ENCODE measurements at regions not wholly inside any gene's neighbourhood (a gene's known extent, or its start where the extent isn't known, plus 50 kb on each side); places are given as distances from the start of the nearest gene placed in this dataset.

DNA sequence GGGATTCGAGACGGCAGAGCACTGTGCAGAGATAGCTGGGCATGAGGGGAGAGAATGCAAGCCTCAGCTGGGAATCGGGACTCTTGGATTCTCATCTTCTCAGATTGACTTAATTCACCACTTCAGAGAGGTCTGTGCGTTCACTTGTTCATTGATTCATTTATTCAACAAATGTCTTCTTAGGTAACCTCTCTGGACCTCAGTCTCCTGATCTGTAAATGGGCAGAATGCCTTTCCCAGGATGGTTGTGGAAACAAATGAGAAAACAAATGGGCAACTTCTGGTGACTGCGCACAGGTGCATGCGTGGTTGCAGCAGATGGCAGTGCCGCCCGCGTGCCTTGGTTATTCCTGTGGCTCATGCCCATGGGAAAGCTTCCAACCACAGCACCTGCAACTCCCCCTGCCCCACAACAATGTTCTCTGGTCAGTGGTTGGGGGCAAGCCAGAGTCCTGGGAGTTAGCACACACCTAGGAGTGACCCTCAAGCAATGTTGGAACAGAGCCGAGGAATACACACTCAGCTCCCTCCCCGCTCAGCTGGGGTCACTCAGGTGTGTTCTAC, 110.1 kb upstream of the RUNX3 start:
- no peaks in the 10 kb centered on the region for H3K36me3 ChIP-seq (ENCODE audit: control insufficient read depth, insufficient read depth, low read length)
- ChIA-PET POLR2A (ENCODE audit: unreplicated experiment) (no interaction called here), CTCF (interaction anchor here (1.6 kb wide), 1 partner anchor 164 kb away, joined by 6 read pairs; no protein-coding TSS in a partner anchor)
- no peak overlapping the region for H3K4me3 ChIP-seq (ENCODE audit: insufficient read depth, low read depth, low read length)
- peaks cover 5% of the 10 kb centered on the region for H3K9me3 ChIP-seq (ENCODE audit: control insufficient read depth, insufficient read depth, low read length)
- no peak overlapping the region for H3K4ac ChIP-seq (ENCODE audit: low read depth, low read length)
- BruUV-seq (replicated peaks): no TSS peak
- 85% methylated on average over 6 of the region's 11 CpGs; no CpG with 5 or more reads in 1 of the 2 experiments for WGBS, 2 experiments (ENCODE audit: extremely low coverage in 2 of 2, insufficient read length in 1 of 2)
- peaks cover 47% of the 10 kb centered on the region for H3K27me3 ChIP-seq (ENCODE audit: control insufficient read depth, insufficient read depth, low read length)
- no peak overlapping the region for H3K9ac ChIP-seq (ENCODE audit: low read depth, low read length)
- no peak overlapping the region for H2BK20ac ChIP-seq (ENCODE audit: low read depth, low read length)
- no peak overlapping the region for H2BK15ac ChIP-seq (ENCODE audit: low read depth, low read length)
- in situ Hi-C loops (cut with MboI; ENCODE audit: low sequenced_read_pairs) (no loop called here), dilution Hi-C loops (cut with HindIII; ENCODE audit: low sequenced_read_pairs, unreplicated experiment) (no loop called here), intact Hi-C loops (cut with micrococcal nuclease) (no loop called here)
- H4K20me1 ChIP-seq (ENCODE audit: insufficient read depth, low read length): no peaks in the 10 kb centered on the region
- DNase-seq (no peak), ATAC-seq (ENCODE audit: low read depth) (no peak)
- no peak overlapping the region for H2BK120ac ChIP-seq (ENCODE audit: low read depth, low read length)
- no peaks in the 10 kb centered on the region for H3K79me1 ChIP-seq (ENCODE audit: low read depth in 1 of 2, low read length in 2 of 2)
- H3K14ac ChIP-seq (replicated peaks; ENCODE audit: low read depth, low read length): no peak overlapping the region
- no peaks in the 10 kb centered on the region for H3K4me1 ChIP-seq (ENCODE audit: control insufficient read depth, insufficient read depth, low read length)
- H3K23ac ChIP-seq (ENCODE audit: low read depth, low read length): no peak overlapping the region
- H3K9me1 ChIP-seq (ENCODE audit: insufficient read depth, low read length): peaks cover 6% of the 10 kb centered on the region; the same call in 1 of the 2 replicates
- H2AK9ac ChIP-seq (replicated peaks; ENCODE audit: low read depth, low read length, poor library complexity): no peak overlapping the region
- TF ChIP-seq, protein P1, sequence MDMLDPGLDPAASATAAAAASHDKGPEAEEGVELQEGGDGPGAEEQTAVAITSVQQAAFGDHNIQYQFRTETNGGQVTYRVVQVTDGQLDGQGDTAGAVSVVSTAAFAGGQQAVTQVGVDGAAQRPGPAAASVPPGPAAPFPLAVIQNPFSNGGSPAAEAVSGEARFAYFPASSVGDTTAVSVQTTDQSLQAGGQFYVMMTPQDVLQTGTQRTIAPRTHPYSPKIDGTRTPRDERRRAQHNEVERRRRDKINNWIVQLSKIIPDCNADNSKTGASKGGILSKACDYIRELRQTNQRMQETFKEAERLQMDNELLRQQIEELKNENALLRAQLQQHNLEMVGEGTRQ (IDR thresholded peaks at IDR 0.05; ENCODE audit: low read depth, low read length): no peak
- no peak for TF ChIP-seq NFE2L2 (IDR thresholded peaks at IDR 0.05; ENCODE audit: low read depth, low read length)
- TF ChIP-seq BHLHE40 (IDR thresholded peaks at IDR 0.05; ENCODE audit: low read depth, low read length): no peak
- TF ChIP-seq, protein P2, sequence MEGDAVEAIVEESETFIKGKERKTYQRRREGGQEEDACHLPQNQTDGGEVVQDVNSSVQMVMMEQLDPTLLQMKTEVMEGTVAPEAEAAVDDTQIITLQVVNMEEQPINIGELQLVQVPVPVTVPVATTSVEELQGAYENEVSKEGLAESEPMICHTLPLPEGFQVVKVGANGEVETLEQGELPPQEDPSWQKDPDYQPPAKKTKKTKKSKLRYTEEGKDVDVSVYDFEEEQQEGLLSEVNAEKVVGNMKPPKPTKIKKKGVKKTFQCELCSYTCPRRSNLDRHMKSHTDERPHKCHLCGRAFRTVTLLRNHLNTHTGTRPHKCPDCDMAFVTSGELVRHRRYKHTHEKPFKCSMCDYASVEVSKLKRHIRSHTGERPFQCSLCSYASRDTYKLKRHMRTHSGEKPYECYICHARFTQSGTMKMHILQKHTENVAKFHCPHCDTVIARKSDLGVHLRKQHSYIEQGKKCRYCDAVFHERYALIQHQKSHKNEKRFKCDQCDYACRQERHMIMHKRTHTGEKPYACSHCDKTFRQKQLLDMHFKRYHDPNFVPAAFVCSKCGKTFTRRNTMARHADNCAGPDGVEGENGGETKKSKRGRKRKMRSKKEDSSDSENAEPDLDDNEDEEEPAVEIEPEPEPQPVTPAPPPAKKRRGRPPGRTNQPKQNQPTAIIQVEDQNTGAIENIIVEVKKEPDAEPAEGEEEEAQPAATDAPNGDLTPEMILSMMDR (conservative IDR thresholded peaks at IDR 0.05; ENCODE audit: low read depth, low read length): no peak
- no peak for TF ChIP-seq SMC3 (IDR thresholded peaks at IDR 0.05; ENCODE audit: low read depth, low read length)
- no peak overlapping the region for H4K5ac ChIP-seq (ENCODE audit: low read depth, low read length)
- no peak overlapping the region for H3K56ac ChIP-seq (ENCODE audit: extremely low read depth, insufficient read depth, low read length)
- no peak overlapping the region for H2AFZ ChIP-seq (replicated peaks; ENCODE audit: low read length, poor library complexity)
- H2BK5ac ChIP-seq (ENCODE audit: low read depth, low read length, poor library complexity, severe bottlenecking): no peak overlapping the region
- no peak overlapping the region for H4K8ac ChIP-seq (ENCODE audit: low read depth in 2 of 2, low read length in 2 of 2)
- no peak overlapping the region for H2AK5ac ChIP-seq (ENCODE audit: low read depth, low read length)
- no peak overlapping the region for H3K4me2 ChIP-seq (ENCODE audit: low read depth, low read length)
- no peak overlapping the region for H4K91ac ChIP-seq (ENCODE audit: insufficient read depth, low read depth, low read length)
- H3K27ac ChIP-seq (ENCODE audit: insufficient read depth, low read length): no peak overlapping the region
- no peak overlapping the region for H3K18ac ChIP-seq (ENCODE audit: low read depth, low read length)

Data from IMR-90 (cell line).